ENCODE measurements at regions not wholly inside any gene's neighbourhood (a gene's known extent, or its start where the extent isn't known, plus 50 kb on each side); places are given as distances from the start of the nearest gene placed in this dataset.
"Not testable (repeated sequence)": the region's sequence is repeated elsewhere in the genome, so short reads cannot be mapped to it uniquely, and the experiment has no call there.

DNA sequence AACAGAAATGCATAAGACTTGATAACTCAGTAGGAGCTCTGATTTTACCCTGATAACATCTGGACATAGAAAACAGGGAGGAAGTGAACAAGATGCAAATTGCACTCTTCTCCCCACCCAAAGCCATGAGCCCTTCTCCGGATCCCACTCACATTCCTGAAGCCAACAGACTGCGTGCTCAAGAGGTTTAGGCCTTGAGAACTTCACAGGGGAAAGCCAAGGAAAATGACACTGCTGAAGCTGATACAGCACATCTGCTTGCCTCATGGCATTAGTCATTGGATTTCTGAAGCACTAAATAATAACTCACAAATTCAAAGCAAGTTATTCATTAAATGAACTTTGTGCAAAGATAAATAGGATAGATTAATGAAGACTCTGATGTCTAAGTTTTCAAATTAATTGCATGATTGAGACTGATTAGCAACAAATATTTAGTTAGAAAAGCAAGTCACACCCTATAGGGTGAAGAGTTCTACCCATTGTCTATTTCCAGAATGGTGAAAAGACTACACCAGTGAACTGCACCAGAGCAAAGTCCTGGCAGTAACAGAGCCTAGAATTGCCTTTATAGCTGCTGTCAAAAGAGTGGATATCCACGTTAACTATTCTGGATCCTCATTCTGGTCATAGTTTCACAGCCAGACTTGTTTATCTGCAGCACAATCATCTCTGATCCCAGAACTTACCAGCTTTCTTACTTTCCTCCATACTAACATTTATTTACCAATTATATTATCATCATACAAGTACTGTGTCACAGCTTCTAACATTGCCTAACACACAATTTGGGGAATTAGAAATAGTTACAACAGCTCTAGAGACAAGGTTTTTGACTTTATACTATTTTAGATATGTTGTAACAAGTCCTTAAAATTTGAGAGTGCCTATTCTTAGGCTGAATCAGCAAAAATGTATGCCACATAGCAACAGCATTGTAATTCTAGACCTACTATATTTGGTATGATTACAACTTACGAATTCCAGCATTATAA, 432.1 kb upstream of the RGMB start:
- Histone ChIP-seq H3K27ac (no peak overlapping the region), H3K36me3 (no peaks in the 10 kb centered on the region), H3K27me3 (no peaks in the 10 kb centered on the region), H3K4me3 (no peak overlapping the region), H3K4me1 (no peaks in the 10 kb centered on the region), H3K9me3 (no peaks in the 10 kb centered on the region)
- TF ChIP-seq POLR2A (IDR thresholded peaks at IDR 0.05) = no peak
- TF ChIP-seq, protein P1, sequence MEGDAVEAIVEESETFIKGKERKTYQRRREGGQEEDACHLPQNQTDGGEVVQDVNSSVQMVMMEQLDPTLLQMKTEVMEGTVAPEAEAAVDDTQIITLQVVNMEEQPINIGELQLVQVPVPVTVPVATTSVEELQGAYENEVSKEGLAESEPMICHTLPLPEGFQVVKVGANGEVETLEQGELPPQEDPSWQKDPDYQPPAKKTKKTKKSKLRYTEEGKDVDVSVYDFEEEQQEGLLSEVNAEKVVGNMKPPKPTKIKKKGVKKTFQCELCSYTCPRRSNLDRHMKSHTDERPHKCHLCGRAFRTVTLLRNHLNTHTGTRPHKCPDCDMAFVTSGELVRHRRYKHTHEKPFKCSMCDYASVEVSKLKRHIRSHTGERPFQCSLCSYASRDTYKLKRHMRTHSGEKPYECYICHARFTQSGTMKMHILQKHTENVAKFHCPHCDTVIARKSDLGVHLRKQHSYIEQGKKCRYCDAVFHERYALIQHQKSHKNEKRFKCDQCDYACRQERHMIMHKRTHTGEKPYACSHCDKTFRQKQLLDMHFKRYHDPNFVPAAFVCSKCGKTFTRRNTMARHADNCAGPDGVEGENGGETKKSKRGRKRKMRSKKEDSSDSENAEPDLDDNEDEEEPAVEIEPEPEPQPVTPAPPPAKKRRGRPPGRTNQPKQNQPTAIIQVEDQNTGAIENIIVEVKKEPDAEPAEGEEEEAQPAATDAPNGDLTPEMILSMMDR (IDR thresholded peaks at IDR 0.05 in 4 of 5, conservative IDR thresholded peaks at IDR 0.05 in 1 of 5) = no peak
- in situ Hi-C loops (cut with MboI; ENCODE audit: low sequenced_read_pairs in 4 of 4) = no loop called here
- DNase-seq (no peak), ATAC-seq (no peak)
- intact Hi-C loops (cut with DNase I; ENCODE audit: low total_unique reads) = no loop called here

DNA sequence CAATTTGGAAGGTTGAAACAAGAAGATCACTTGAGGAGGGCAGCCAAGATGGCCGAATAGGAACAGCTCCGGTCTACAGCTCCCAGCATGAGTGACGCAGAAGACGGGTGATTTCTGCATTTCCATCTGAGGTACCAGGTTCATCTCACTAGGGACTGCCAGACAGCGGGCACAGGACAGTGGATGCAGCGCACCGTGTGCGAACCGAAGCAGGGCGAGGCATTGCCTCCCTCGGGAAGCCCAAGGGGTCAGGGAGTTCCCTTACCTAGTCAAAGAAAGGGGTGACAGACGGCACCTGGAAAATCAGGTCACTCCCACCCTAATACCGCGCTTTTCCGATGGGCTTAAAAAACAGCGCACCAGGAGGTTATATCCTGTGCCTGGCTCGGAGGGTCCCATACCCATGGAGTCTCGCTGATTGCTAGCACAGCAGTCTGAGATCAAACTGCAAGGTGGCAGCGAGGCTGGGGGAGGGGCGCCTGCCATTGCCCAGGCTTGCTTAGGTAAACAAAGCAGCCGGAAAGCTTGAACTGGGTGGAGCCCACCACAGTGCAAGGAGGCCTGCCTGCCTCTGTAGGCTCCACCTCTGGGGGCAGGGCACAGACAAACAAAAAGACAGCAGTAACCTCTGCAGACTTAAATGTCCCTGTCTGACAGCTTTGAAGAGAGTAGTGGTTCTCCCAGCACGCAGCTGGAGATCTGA, 430.4 kb upstream of the RGMB start:
- in situ Hi-C loops (cut with MboI; ENCODE audit: low sequenced_read_pairs in 4 of 4); H3K9me3 ChIP-seq; H3K4me3 ChIP-seq; DNase-seq; H3K27ac ChIP-seq; H3K4me1 ChIP-seq; H3K36me3 ChIP-seq; ATAC-seq; intact Hi-C loops (cut with DNase I; ENCODE audit: low total_unique reads); H3K27me3 ChIP-seq: not testable (repeated sequence)

DNA sequence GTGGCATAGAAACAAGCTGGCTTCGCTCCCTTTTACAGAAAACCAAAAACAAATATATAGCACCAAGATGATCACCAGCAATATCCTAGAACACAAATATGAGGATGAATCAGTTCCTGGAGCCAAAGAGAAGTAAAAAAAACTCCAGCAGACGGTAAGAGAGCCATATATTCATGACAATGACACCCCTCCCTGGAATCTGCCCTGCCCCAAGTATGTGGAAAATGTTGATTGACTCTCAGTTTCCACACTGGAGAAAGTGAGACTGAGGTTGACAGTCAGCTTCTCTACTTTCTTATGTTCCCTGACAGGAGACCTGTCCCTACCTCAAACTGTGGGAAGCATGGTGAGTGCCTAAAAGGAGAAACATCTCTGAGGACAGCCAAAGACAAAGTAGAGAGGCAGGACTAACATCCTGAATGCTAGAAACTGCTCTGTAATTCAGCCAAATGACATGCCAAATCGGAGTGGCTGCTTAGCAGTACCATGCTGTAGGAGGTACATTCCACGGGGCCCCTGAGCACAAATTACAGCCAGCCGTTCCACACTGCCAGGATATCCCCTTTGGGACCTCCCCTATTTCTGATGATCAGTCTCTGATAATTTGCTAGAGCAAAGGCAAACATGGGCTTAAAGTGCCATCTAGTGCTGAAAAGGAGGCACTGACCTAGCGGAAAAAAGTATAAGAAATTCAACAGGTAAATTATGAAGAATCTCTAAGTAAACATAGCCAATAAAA, 424.0 kb upstream of the RGMB start:
- intact Hi-C loops (cut with DNase I; ENCODE audit: low total_unique reads) (no loop called here), in situ Hi-C loops (cut with MboI; ENCODE audit: low sequenced_read_pairs in 4 of 4) (no loop called here)

DNA sequence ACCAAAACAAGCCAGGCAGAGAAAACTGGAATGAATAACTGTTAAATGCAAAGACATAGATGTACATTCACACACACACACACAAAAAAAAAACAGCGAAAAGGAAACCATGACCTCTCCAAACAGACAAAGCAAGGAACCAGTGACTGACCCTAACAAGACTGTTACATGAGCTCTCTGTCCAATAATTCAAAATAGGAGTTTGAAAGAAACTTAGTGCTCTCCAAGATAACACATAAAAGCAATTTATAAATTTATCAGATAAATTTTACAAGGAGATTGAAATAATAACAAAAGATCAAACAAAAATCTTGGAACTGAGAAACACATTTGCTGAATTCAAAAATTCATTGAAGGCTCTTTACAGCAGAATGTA, 423.5 kb upstream of the RGMB start:
- Histone ChIP-seq H3K27me3 (no peaks in the 10 kb centered on the region), H3K27ac (no peak overlapping the region), H3K36me3 (no peaks in the 10 kb centered on the region), H3K9me3 (no peaks in the 10 kb centered on the region), H3K4me3 (no peak overlapping the region), H3K4me1 (no peaks in the 10 kb centered on the region)
- ATAC-seq (no peak), DNase-seq (no peak)
- intact Hi-C loops (cut with DNase I; ENCODE audit: low total_unique reads) = no loop called here
- TF ChIP-seq, protein P1 (IDR thresholded peaks at IDR 0.05 in 4 of 5, conservative IDR thresholded peaks at IDR 0.05 in 1 of 5) = no peak
- TF ChIP-seq POLR2A (IDR thresholded peaks at IDR 0.05) = no peak
- in situ Hi-C loops (cut with MboI; ENCODE audit: low sequenced_read_pairs in 4 of 4) = no loop called here

More for the DNA sequence above, 424.0 kb upstream of the RGMB start:
- H3K27me3 ChIP-seq = no peaks in the 10 kb centered on the region
- DNase-seq = no peak
- no peaks in the 10 kb centered on the region for H3K36me3 ChIP-seq
- no peak for ATAC-seq
- no peaks in the 10 kb centered on the region for H3K9me3 ChIP-seq
- no peak for TF ChIP-seq POLR2A (IDR thresholded peaks at IDR 0.05)
- TF ChIP-seq, protein P1 (IDR thresholded peaks at IDR 0.05 in 4 of 5, conservative IDR thresholded peaks at IDR 0.05 in 1 of 5) = no peak
- H3K4me3 ChIP-seq = no peak overlapping the region
- no peak overlapping the region for H3K27ac ChIP-seq
- H3K4me1 ChIP-seq = no peaks in the 10 kb centered on the region

DNA sequence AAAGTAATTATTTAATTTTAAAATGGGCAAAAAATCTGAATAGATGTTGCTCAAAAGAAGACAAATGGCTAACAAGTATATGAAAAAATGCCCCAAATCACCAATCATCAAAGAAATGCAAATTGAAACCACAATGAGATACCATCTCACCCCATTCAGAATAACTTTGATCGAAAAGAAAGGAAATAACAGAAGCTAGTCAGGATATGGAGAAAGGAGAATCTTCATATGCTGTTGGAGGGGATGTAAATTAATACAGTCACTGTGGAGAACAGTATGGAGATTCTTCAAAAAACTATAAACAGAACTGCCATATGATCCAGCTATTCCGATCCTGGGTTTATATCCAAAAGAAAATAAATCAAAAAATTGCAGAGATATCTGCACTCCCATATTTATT, 418.5 kb upstream of the RGMB start:
- Histone ChIP-seq H3K4me1 (no peaks in the 10 kb centered on the region), H3K36me3 (no peaks in the 10 kb centered on the region), H3K9me3 (no peaks in the 10 kb centered on the region), H3K27ac (no peak overlapping the region), H3K27me3 (no peaks in the 10 kb centered on the region), H3K4me3 (no peak overlapping the region)
- ATAC-seq (no peak), DNase-seq (no peak)
- intact Hi-C loops (cut with DNase I; ENCODE audit: low total_unique reads) (no loop called here), in situ Hi-C loops (cut with MboI; ENCODE audit: low sequenced_read_pairs in 4 of 4) (no loop called here)
- TF ChIP-seq POLR2A (IDR thresholded peaks at IDR 0.05) = no peak
- TF ChIP-seq, protein P1 (IDR thresholded peaks at IDR 0.05 in 4 of 5, conservative IDR thresholded peaks at IDR 0.05 in 1 of 5) = no peak

All from gastrocnemius medialis (tissue), 4 donors.